ENCODE measurements at regions not wholly inside any gene's neighbourhood (a gene's known extent, or its start where the extent isn't known, plus 50 kb on each side); places are given as distances from the start of the nearest gene placed in this dataset.

- no peaks in the 10 kb centered on the region for H3K27me3 ChIP-seq (ENCODE audit: control insufficient read depth, insufficient read depth, low read length)
- no peak for DNase-seq (ENCODE audit: low read depth in 2 of 2)
- no peaks in the 10 kb centered on the region for H3K36me3 ChIP-seq (ENCODE audit: control insufficient read depth, insufficient read depth, low read length)
- H3K9me3 ChIP-seq (ENCODE audit: control insufficient read depth, insufficient read depth, low read depth, low read length): no peaks in the 10 kb centered on the region
- no peak for TF ChIP-seq EZH2 (IDR thresholded peaks at IDR 0.05; ENCODE audit: low read length, missing control alignments)
- no peaks in the 10 kb centered on the region for H4K20me1 ChIP-seq (ENCODE audit: control insufficient read depth, extremely low read depth, insufficient read depth, low read length)
- H3K79me2 ChIP-seq (ENCODE audit: control insufficient read depth, insufficient read depth, low read length): no peaks in the 10 kb centered on the region
- no peak overlapping the region for H3K9ac ChIP-seq (ENCODE audit: insufficient read depth, low read length)
- H3K27ac ChIP-seq (ENCODE audit: insufficient read depth, low read length): no peak overlapping the region
- H3K4me1 ChIP-seq (ENCODE audit: control insufficient read depth, extremely low read depth, insufficient read depth, low read length): no peaks in the 10 kb centered on the region
- no peak overlapping the region for H3K4me2 ChIP-seq (ENCODE audit: extremely low read depth, insufficient read depth, low read length)
- H3K4me3 ChIP-seq (replicated peaks in 1 of 4; ENCODE audit: control extremely low read depth in 1 of 4, insufficient read depth in 1 of 4, low read depth in 3 of 4, low read length in 4 of 4): no peak overlapping the region
- no peak overlapping the region for H2AFZ ChIP-seq (ENCODE audit: low read length)
Measured at GRCh38 chr5:19342942-19343341, 645.1 kb downstream of the CDH18 start.

DNA sequence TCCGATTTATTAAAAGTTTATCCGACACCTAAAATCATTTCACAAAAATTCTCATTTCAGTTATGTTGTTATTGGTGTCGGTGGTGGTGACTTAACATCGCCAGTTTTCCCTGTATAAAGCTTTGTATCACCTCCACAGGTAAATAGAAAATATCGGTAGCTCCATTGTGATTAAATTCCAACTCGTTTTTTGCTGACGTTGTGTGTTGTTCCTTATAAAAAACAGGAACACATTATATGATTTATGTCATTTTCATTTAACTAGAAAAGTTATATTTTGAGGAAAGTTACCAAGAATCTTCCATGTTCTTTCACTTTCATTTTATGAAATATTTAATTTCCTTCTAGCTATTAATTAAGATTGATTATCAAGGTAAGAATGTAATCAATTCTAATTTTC is 635.9 kb downstream of the CDH18 start:
- H3K36me3 ChIP-seq (ENCODE audit: control insufficient read depth, insufficient read depth, low read length): no peaks in the 10 kb centered on the region
- no peaks in the 10 kb centered on the region for H3K79me2 ChIP-seq (ENCODE audit: control insufficient read depth, insufficient read depth, low read length)
- no peaks in the 10 kb centered on the region for H3K27me3 ChIP-seq (ENCODE audit: control insufficient read depth, insufficient read depth, low read length)
- H3K4me1 ChIP-seq (ENCODE audit: control insufficient read depth, extremely low read depth, insufficient read depth, low read length): no peaks in the 10 kb centered on the region
- no peak overlapping the region for H3K4me3 ChIP-seq (replicated peaks in 1 of 4; ENCODE audit: control extremely low read depth in 1 of 4, insufficient read depth in 1 of 4, low read depth in 3 of 4, low read length in 4 of 4)
- no peak overlapping the region for H2AFZ ChIP-seq (ENCODE audit: low read length)
- no peak for DNase-seq (ENCODE audit: low read depth in 2 of 2)
- no peaks in the 10 kb centered on the region for H3K9me3 ChIP-seq (ENCODE audit: control insufficient read depth, insufficient read depth, low read depth, low read length)
- no peak overlapping the region for H3K27ac ChIP-seq (ENCODE audit: insufficient read depth, low read length)
- no peak overlapping the region for H3K9ac ChIP-seq (ENCODE audit: insufficient read depth, low read length)
- no peaks in the 10 kb centered on the region for H4K20me1 ChIP-seq (ENCODE audit: control insufficient read depth, extremely low read depth, insufficient read depth, low read length)
- H3K4me2 ChIP-seq (ENCODE audit: extremely low read depth, insufficient read depth, low read length): no peak overlapping the region
- TF ChIP-seq EZH2 (IDR thresholded peaks at IDR 0.05; ENCODE audit: low read length, missing control alignments): no peak
- TF ChIP-seq, protein P1, sequence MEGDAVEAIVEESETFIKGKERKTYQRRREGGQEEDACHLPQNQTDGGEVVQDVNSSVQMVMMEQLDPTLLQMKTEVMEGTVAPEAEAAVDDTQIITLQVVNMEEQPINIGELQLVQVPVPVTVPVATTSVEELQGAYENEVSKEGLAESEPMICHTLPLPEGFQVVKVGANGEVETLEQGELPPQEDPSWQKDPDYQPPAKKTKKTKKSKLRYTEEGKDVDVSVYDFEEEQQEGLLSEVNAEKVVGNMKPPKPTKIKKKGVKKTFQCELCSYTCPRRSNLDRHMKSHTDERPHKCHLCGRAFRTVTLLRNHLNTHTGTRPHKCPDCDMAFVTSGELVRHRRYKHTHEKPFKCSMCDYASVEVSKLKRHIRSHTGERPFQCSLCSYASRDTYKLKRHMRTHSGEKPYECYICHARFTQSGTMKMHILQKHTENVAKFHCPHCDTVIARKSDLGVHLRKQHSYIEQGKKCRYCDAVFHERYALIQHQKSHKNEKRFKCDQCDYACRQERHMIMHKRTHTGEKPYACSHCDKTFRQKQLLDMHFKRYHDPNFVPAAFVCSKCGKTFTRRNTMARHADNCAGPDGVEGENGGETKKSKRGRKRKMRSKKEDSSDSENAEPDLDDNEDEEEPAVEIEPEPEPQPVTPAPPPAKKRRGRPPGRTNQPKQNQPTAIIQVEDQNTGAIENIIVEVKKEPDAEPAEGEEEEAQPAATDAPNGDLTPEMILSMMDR (conservative IDR thresholded peaks at IDR 0.05 in 1 of 2, IDR thresholded peaks at IDR 0.05 in 1 of 2; ENCODE audit: low read depth in 1 of 2, low read length in 2 of 2): no peak

GRCh38 chr5:19369048-19369447 is 619.0 kb downstream of the CDH18 start:
- no peak overlapping the region for H2AFZ ChIP-seq (ENCODE audit: low read length)
- TF ChIP-seq EZH2 (IDR thresholded peaks at IDR 0.05; ENCODE audit: low read length, missing control alignments): no peak
- TF ChIP-seq, protein P1 (conservative IDR thresholded peaks at IDR 0.05 in 1 of 2, IDR thresholded peaks at IDR 0.05 in 1 of 2; ENCODE audit: low read depth in 1 of 2, low read length in 2 of 2): no peak
- H3K4me3 ChIP-seq (replicated peaks in 1 of 4; ENCODE audit: control extremely low read depth in 1 of 4, insufficient read depth in 1 of 4, low read depth in 3 of 4, low read length in 4 of 4): no peak overlapping the region
- no peaks in the 10 kb centered on the region for H4K20me1 ChIP-seq (ENCODE audit: control insufficient read depth, extremely low read depth, insufficient read depth, low read length)
- DNase-seq (ENCODE audit: low read depth in 2 of 2): no peak
- no peaks in the 10 kb centered on the region for H3K27me3 ChIP-seq (ENCODE audit: control insufficient read depth, insufficient read depth, low read length)
- no peaks in the 10 kb centered on the region for H3K79me2 ChIP-seq (ENCODE audit: control insufficient read depth, insufficient read depth, low read length)
- H3K4me1 ChIP-seq (ENCODE audit: control insufficient read depth, extremely low read depth, insufficient read depth, low read length): no peaks in the 10 kb centered on the region
- no peak overlapping the region for H3K4me2 ChIP-seq (ENCODE audit: extremely low read depth, insufficient read depth, low read length)
- H3K9me3 ChIP-seq (ENCODE audit: control insufficient read depth, insufficient read depth, low read depth, low read length): no peaks in the 10 kb centered on the region
- no peak overlapping the region for H3K9ac ChIP-seq (ENCODE audit: insufficient read depth, low read length)
- H3K36me3 ChIP-seq (ENCODE audit: control insufficient read depth, insufficient read depth, low read length): no peaks in the 10 kb centered on the region
- no peak overlapping the region for H3K27ac ChIP-seq (ENCODE audit: insufficient read depth, low read length)
